ENCODE measurements at regions not wholly inside any gene's neighbourhood (a gene's known extent, or its start where the extent isn't known, plus 50 kb on each side); places are given as distances from the start of the nearest gene placed in this dataset.
"Not testable (repeated sequence)": the region's sequence is repeated elsewhere in the genome, so short reads cannot be mapped to it uniquely, and the experiment has no call there.

DNA sequence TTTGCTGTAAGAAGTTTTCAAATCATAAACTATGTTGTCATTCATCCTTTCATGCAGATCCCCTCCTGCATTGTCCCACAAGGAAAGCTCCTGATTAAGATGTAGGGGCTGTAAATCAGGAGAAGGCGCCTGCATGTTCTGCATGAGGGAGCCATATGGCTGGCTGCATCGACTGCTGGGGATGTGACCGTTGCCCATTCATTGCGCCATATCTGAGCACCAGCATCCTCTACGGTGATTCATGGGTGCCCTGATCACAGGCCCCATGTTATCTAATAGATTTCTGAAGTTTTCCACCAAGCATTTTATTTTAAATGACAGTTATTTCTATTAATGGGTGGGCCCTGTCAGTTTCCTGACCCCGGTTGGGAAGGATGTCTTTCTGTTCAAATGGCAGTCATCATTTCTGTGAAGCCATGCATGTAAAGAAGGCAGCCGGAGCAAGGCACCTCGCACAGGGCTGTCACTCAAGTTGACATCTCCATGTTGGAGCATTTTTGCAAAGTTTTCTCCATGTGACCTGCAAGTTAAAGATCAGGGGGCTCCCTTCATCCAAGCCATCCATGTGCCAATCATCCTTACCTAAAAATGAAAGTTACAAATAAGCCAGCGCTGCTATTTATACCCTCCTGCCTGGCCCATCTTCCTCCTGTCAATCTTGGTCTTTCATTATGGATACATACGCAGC, 128.8 kb downstream of the TEX36 start:
- DNase-seq (ENCODE audit: low read depth), result no peak

DNA sequence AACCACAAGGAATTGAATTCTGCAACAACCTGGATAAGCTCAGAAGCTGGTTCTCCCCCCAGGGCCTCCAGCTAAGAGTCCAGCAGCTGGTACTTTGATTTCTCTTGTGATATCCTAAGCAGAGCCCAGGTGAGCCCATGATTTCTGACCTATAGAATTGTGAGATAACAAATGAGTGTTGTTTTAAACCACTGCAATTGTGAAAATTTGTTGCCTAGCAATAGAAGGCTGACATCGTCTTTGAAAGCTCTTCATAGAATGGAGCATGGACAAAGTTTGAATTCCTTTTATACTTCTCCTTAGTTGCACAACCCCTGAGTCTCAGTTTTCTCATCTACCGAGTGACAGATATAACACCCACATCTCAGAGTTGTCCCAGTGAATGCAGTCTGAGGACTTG, 129.9 kb downstream of the TEX36 start:
- DNase-seq (ENCODE audit: low read depth), result no peak

DNA sequence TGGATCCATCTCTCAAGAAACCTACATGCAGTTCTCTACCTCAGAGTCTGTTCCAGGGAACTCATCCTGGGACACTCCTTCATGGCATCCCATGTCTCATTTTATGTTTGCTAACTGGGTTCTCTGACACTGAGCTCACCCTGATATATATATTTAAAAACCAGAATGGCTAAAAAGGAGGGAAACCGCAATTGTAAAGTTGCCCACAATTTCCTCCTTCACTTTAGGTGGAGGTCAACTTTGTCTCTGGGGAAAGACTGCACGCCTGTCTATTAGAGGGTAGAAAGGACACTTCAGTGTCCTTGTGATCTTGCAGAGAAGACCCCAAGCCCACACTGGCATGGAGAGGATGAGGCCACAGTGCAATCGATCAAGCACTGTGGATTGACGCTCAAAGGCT, 131.7 kb downstream of the TEX36 start:
- DNase-seq (ENCODE audit: low read depth), result no peak

DNA sequence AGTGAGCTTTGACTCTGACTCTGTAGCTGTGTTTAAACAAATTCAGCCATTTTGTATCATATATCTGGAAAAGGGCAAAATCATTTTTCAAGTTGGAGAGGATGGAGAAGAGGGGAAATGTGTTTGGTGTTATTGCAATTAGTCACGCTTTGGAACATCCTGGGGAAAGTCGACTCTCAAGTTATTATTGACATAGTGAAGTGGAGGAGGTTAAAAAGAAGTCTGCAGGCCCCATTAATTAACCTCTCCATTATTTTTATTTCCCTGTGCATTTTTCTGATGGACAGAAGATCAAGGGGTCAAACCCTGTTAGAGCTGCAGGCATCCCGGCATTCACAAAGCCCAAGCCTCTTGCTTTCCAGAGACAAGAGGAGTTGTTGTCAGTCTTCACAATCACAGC, 132.6 kb downstream of the TEX36 start:
- DNase-seq (ENCODE audit: low read depth), result no peak

DNA sequence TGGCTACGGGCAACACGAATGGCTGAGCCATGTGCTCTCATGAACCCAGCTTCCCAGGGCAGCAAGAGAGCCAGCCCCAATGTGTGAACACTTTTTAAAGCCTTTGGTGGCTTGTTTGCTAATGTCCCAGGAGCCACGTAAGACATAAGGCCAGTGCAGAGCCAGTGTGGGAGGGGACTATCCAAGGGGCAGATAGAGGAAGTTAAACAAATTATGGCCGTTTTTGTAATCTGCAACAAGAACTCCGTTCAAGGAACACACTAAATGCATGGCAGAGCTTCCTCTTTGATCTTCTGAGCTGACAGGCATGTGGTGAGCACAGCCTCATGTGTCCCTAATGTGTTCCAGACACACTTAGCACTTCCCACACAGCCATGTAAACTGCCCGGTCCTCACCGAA, 133.3 kb downstream of the TEX36 start:
- no peak for DNase-seq (ENCODE audit: low read depth)

DNA sequence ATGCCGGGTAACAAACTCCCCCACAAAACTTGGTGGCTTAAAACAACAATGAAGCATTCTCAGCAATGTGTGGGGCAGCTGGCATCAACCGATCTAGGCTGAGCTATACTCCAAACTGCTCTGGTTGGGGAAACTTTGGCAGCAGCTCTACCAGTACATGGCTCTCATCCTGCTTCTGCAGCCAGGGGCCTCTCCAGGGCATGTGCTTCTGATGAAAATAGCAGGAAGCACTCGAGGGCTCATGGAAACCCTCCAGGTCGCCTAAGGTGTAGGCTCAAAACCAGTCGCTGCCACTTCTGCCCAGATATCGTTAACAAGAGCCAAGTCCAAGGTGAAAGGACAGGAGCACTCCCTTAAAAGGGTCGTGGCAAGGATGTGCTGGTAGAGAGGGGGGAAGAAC, 134.1 kb downstream of the TEX36 start:
- no peak for DNase-seq (ENCODE audit: low read depth)

DNA sequence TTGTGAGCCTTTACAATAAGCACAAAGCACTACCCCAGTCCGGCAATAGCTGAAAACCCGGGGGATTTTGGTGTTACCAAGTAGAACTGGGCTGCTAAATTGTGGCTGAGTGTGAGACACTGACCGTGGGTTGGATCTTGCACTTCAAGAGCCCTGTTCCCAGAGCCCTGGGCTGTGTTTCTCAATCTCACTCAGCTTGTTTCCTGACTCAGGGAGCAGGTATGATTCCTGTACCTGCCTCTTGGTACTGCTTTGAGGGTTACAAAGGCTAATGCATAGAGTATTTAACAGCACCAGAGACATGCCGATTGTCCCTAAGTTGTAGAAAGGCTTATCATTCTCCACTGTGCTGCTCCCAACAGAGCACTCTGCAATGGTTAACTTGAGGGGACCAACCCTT, 134.6 kb downstream of the TEX36 start:
- no peak for DNase-seq (ENCODE audit: low read depth)

DNA sequence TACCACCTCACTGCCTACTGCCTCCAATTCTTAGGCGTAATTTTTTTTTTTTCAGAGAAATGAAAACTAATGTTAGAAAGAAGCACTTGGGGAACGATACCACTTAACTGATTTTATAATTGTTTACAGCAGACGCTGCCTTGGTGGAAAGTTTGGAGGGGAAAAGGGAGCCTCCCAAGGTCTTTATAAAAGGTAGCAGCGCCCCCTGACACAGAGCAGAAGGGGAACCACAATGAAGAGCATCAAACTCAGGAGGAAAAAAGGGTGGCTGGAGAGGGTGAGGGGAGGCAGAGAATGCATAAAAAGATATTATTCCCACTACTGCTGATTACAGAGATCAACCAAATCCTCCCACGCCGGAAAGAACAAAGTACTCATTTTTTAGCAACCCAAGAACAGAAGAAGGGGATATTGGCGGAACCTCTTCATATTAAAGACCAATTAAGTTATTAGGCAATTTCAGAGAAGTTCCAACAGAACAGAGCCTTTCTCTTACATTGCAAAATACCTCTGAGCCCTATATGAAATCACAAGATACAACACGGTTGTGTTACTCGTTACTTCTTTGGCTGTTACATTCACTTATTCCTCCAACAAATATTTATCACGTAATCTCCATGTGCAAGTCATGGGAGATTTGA, 135.8 kb downstream of the TEX36 start:
- no peak for DNase-seq (ENCODE audit: low read depth)

DNA sequence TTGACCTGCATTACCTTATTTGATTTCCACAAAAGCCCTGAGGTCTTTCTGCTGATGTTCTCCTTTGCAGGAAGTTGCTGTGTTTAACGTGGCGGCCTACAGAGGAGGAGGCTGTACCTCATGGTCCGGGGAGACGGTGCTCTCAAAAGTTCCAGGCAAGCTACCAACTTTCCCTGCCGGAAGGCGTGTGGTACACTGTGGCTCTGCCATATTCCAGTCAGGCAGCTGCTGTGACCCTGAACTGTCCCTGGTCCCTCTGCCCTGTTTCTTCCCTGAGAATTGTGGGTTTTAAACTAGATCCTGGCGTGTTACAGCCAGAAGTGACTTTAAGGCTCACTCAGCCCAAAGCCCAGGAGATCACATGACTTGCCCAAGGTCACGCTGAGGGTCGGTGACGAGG, 139.2 kb downstream of the TEX36 start:
- DNase-seq (ENCODE audit: low read depth), result no peak

DNA sequence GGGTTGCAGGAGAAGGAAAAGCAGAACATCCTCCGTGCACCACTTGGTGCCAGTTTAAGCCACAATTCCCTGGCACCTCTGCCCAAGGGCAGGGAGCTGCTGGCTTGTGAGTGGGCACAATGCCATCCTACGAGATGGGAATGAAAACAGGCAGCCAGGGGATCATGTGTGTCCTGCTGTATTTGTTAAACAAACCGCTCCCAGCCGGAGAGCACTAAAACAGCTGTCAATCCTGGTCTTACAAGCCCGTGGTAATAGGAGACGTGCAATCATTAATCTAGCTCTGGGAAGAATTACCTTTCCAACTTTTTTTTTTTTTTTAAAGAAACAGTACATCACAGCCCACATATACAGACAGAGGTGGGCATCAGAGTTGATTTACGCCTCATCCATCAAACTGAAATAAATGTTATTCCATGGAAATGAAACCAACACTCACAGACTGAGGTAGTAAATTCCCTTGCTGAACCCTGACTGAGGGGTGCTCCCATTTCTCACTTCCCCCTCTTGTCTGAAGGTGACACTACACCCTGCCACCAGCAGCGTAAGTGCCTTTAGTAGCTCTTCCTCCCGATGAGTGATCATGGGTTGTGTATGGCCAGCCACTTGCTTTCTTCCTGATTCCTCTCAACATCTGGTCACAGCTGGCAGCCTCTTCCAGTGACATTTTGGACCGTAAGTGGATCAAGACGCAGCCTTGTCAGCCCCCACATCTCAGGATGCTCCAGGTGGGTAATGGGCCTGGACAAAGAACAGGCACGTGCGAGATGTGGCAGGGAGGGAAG, 143.8 kb downstream of the TEX36 start:
- DNase-seq (ENCODE audit: low read depth), result no peak

DNA sequence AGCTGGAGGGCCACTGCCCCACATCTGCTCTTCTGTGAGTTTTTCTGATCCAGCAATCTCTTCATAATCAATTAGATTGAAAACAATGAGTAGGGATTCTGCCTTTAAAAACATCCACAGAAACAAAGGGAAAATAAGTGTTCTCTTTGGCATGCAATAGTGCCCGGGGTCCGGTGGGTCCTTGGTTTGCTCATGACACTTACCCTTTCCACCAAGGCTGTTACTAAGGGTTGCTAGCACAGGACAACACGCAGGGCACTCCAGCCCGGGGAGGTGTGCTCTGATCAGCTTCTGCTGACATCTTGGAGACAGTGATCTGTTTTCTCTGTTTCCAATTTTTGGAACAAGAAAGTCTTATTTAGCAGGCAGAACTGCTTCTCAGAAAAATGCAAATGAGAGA, 146.7 kb downstream of the TEX36 start:
- no peak for DNase-seq (ENCODE audit: low read depth)

DNA sequence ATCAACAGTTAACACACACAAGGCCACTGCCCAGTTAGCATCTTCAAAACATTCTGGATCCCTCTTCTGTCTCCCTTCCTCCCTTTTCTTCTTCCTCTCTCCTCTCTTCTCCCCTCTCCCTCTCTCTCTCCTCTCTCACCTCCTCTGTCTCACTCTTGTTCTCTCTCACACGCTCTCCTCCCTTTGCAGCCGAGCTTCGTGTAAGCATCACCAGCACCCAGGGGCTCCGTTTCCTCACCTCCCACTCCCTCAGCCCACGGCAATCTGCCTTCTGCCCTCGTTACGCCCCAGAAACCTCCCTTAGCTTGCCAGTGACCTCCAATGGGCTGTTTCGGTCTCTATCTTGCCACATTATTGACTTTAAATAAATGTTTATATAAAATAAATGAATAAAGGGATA, 147.4 kb downstream of the TEX36 start:
- DNase-seq (ENCODE audit: low read depth), result no peak

DNA sequence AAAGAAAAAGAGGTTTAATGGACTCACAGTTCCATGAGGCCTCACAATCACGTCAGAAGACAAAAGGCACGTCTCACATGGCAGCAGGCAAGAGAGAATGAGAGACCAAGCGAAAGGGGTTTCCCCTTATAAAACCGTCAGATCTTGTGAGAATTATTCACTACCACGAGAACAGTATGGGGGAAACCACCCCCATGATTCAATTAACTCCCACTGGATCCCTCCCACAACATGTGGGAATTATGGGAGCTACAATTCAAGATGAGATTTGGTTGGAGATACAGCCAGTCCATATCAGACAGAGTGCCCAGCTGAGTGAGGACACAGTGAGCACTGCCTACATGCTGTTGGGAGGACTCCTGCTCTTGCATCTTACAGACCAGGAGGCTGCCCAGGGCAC, 148.4 kb downstream of the TEX36 start:
- DNase-seq (ENCODE audit: low read depth), result no peak

DNA sequence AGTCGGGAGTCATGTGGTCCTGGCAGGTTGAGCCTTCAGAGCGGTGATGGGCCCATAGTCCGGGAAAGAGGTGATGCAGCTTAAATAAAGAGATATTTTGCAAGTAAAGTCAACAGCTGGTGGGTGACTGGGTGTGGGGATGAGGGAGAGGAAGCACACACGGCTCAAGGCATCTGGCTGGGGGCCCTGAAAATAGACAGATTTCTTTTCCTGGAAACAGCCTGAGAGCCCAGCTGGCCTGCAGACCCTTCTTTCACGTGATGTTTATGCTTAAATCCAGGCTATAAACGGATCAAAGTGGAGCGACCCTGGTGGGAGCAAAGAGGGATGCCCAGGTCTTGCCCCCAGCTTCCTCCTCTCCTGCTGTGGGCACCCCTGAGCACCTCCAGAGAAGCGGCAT, 149.1 kb downstream of the TEX36 start:
- DNase-seq (ENCODE audit: low read depth), result no peak

DNA sequence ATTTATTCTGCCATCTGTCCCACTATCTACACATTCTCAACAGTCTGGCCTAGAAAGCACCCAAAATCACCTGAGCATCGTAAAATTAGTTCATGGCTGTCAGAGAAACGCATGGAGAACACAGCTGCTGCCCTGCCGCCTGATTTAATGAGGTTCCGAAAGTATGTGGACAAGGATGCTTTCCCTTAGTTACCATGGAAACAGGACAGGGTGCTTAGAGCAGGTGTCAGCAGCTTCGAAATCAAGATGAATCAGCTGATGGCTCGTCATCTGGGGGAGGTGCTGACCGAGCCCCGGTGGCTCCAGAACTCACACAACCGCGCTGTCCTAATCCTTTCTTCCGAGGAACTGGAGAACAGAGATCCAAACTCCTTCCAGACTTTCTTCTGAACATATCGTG, 151.5 kb downstream of the TEX36 start:
- no peak for DNase-seq (ENCODE audit: low read depth)

DNA sequence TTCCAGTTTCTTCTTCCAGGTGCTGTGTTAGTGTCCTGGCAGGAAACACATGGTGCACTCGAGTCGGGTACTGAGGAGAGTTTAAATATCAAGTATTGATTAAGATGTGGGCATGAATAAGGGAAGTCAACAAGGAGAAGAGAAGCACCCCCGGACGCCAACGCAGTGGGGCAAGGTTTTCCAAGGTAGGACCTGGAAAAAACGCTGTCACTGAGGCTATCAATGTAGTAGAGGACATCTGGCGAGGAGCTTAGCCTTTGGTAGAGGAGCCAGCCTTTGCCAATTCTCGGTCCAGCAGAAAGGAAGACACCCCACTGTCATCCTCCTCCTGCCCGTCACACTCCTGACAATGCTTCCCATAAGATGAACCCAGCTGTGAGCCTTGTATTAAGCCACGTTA, 159.6 kb downstream of the TEX36 start:
- DNase-seq (ENCODE audit: low read depth), result no peak

DNA sequence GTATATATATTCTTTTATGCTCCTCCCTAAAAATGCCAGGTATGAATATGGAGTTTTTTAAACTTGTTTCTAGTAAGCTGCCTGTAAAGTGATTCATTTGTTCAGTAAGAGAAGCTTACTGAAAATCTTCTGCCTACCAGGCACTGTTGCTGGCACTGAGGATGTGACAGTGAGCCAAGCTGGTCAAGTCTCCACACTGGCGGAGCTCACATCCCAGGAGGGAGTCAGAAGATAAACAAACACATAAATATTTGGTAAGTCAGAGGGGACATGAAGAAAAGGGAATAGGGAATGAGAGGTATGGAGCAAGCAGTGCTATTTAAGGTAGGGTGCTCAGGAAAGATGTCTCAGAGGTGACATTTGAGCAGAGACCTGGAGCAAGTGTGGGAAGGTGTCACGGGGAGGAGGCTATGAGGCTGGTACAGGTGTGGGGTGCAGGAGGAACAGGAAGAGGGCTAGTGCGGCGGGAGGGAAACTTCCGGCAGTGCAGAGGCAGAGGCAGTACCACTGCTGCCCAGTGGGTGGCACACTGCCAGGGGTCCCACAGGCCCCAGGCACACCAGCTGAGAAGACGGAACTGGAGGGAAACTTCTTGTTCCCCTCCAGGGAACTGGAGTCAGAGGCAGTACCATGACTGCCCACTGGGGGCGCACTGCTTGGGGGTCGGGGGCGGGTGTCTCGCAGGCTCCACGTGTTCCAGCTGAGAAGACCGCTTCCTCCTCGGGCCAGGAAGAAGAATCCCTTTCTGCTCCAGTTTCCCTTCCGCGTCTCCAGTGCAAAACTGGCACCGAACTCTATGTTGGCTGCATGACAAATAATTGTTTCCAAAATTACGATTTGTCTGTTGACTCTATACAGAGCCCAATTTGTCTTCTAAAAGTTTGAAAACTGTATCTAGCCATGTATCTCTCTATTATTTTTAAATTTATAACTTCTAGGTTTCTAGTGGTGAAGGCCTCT, 161.0 kb downstream of the TEX36 start:
- no peak for DNase-seq (ENCODE audit: low read depth)

DNA sequence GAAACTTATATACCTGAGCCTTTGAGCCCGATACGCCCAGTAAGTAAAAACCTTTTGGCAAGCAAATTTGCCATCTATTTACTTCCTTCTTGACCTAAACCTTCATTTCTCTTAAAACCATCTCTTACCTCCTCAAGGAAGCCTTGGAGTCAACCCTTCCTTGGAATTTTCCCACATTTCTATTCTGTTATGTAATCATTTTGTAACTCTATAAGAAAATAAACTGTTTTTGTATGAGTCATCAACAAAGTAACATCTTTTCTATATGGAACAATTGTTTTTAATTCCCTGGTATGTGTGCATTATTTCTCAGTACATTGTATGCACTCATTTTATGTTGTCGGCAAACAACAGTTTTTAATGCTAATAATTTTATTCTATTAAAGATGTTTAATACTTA, 162.0 kb downstream of the TEX36 start:
- no peak for DNase-seq (ENCODE audit: low read depth)

DNA sequence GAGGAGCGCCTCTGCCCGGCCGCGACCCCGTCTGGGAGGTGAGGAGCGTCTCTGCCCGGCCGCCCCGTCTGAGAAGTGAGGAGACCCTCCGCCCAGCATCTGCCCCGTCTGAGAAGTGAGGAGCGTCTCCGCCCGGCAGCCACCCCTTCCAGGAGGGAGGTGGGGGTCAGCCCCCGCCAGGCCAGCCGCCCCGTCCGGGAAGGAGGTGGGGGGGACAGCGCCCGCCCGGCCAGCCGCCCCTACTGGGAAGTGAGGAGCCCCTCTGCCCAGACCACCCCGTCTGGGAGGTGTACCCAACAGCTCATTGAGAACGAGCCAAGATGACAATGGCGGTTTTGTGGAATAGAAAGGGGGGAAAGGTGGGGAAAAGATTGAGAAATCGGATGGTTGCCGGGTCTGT, 164.6 kb downstream of the TEX36 start:
- not testable (repeated sequence) for DNase-seq (ENCODE audit: low read depth)

DNA sequence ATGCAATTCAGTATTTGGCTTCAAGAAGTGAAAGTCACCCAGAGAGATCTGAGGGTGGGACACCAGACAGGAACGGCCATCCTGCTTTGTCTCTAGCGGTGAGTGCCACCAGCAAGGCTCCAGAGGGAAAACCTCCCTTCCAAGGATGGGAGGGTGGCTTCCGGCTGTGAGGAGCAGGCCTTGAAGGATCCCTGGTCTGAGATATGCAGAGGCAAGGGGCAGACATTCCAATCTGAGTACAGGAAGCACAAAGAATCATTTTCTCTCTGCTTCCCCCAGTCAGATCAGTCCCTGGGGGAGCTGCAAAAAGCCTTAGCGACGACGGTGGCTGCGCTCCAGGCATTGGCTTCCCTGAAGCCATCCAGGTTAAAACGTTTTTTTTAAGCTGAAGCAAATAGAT, 167.4 kb downstream of the TEX36 start:
- DNase-seq (ENCODE audit: low read depth), result no peak

DNA sequence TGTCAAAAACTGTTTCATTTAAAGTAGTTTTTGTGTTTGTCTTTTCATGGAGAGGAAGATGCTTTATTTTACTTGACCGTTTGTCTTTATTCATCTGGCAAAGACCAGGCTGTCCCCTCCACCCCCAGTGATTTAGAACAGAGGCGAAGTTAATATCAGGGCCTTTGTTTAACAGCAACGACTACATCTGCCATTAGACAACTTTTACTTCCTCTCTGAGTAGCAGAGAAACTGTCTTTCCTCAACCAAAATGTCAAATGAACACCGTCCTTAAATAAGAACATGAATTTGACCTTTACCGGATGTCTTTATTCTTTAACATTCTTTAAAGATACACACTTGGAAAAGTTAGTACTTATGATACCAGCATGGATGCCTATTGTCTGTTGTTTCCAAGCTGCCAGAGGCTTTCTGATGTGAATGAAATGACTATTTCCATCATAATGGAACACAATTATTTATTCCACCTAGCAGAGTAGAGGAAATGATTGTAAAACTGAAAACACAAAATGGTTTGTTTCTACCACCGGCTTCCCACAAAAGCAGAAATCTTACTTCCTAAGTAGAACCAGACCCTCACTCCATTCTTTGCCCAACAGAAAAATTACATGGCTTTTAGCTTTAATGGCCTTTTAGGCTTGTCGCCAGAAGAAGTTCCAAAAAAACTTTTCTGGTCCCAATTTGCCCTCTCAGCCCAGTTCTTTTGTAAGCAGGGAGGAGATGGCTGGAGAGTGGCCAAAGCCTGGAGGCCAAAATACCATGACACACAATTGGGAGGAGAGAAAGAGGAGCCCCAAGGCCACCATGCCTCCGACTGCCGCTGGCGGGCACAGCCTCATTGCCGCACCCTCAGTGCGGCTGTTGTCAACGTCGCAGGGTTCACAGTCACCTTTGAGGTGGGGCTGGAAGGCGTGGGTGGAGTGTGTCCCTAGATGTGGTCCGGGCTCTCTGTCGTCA, 168.5 kb downstream of the TEX36 start:
- no peak for DNase-seq (ENCODE audit: low read depth)

Data from GM04504 (cell line).